ENCODE measurements at regions not wholly inside any gene's neighbourhood (a gene's known extent, or its start where the extent isn't known, plus 50 kb on each side); places are given as distances from the start of the nearest gene placed in this dataset.

GRCh38 chr15:24819680-24820079 is 135.1 kb upstream of the SNRPN start:
- Histone ChIP-seq H3K36me3 (no peaks in the 10 kb centered on the region), H3K9me3 (no peaks in the 10 kb centered on the region), H3K27me3 (no peaks in the 10 kb centered on the region), H3K4me3 (replicated peaks in 1 of 3) (no peak overlapping the region), H3K4me1 (no peaks in the 10 kb centered on the region), H3K27ac (no peak overlapping the region)
- TF ChIP-seq CTCF (IDR thresholded peaks at IDR 0.05) = no peak
- TF ChIP-seq POLR2A (IDR thresholded peaks at IDR 0.05) = no peak
- intact Hi-C loops (cut with DNase I) = no loop called here
- WGBS, 2 donors = 67 to 68% methylated on average over 2 of the region's 2 CpGs
- DNase-seq = no peak

GRCh38 chr15:24823473-24823872 is 131.3 kb upstream of the SNRPN start:
- peak; percentile 67 to 70 for DNase-seq
- 15 to 40% methylated on average over 2 to 11 of the region's 11 CpGs for WGBS, 2 donors
- intact Hi-C loops (cut with DNase I) = no loop called here
- H3K27ac ChIP-seq = no peak overlapping the region
- no peaks in the 10 kb centered on the region for H3K27me3 ChIP-seq
- H3K36me3 ChIP-seq = no peaks in the 10 kb centered on the region
- peak overlapping the region in 1 of 3 donors; percentile 4 for H3K4me3 ChIP-seq (replicated peaks in 1 of 3)
- H3K9me3 ChIP-seq = no peaks in the 10 kb centered on the region
- H3K4me1 ChIP-seq = no peaks in the 10 kb centered on the region
- TF ChIP-seq POLR2A (IDR thresholded peaks at IDR 0.05) (no peak), CTCF (IDR thresholded peaks at IDR 0.05) (no peak)

- no peaks in the 10 kb centered on the region for H3K27me3 ChIP-seq
- intact Hi-C loops (cut with DNase I) = no loop called here
- TF ChIP-seq POLR2A (IDR thresholded peaks at IDR 0.05) (no peak), CTCF (IDR thresholded peaks at IDR 0.05) (no peak)
- H3K4me1 ChIP-seq = no peaks in the 10 kb centered on the region
- no peaks in the 10 kb centered on the region for H3K36me3 ChIP-seq
- no peaks in the 10 kb centered on the region for H3K9me3 ChIP-seq
- H3K4me3 ChIP-seq (replicated peaks in 1 of 3) = no peak overlapping the region
- H3K27ac ChIP-seq = no peak overlapping the region
- 77 to 78% methylated on average over 7 of the region's 7 CpGs for WGBS, 2 donors
- DNase-seq = no peak
These were observed 122.5 kb upstream of the SNRPN start for GRCh38 chr15:24832282-24832681.

GRCh38 chr15:24835301-24835700 is 119.5 kb upstream of the SNRPN start:
- H3K36me3 ChIP-seq = no peaks in the 10 kb centered on the region
- H3K4me1 ChIP-seq = no peaks in the 10 kb centered on the region
- intact Hi-C loops (cut with DNase I) = no loop called here
- no peak overlapping the region for H3K4me3 ChIP-seq (replicated peaks in 1 of 3)
- H3K27me3 ChIP-seq = no peaks in the 10 kb centered on the region
- DNase-seq = no peak
- 71 to 73% methylated on average over 1 of the region's 1 CpG for WGBS, 2 donors
- no peak for TF ChIP-seq CTCF (IDR thresholded peaks at IDR 0.05)
- TF ChIP-seq POLR2A (IDR thresholded peaks at IDR 0.05) = no peak
- no peak overlapping the region for H3K27ac ChIP-seq
- no peaks in the 10 kb centered on the region for H3K9me3 ChIP-seq

- intact Hi-C loops (cut with DNase I) = no loop called here
- DNase-seq = peak; percentile 66 to 73
- Histone ChIP-seq H3K27me3 (no peaks in the 10 kb centered on the region), H3K4me1 (no peaks in the 10 kb centered on the region), H3K9me3 (no peaks in the 10 kb centered on the region), H3K27ac (peak overlapping the region in 2 of 3 donors; percentile 25 to 48), H3K4me3 (replicated peaks in 1 of 3) (peak overlapping the region in 1 of 3 donors; percentile 66), H3K36me3 (no peaks in the 10 kb centered on the region)
- TF ChIP-seq CTCF (IDR thresholded peaks at IDR 0.05) = no peak
- TF ChIP-seq POLR2A (IDR thresholded peaks at IDR 0.05) = peak in 1 of 2 donors; percentile 43
- 36 to 47% methylated on average over 32 to 39 of the region's 39 CpGs for WGBS, 2 donors
These were observed 106.7 kb upstream of the SNRPN start for GRCh38 chr15:24848050-24848449.

Measured in thyroid gland (tissue), 4 donors.